Heart right ventricle (tissue), 16 donors: ENCODE measurements at regions not wholly inside any gene's neighbourhood (a gene's known extent, or its start where the extent isn't known, plus 50 kb on each side); places are given as distances from the start of the nearest gene placed in this dataset.

Experiments
- ATAC-seq, 8 donors: fragments of 200-7000 bp; cut with Tn5 transposase; one replicate each; pipeline ENCODE4 v1.9.1; 2020; ENCODE audit warnings: mild to moderate bottlenecking in 8 of 8, moderate library complexity in 8 of 8, moderate number of reproducible peaks in 1 of 8
- DNase-seq, 2 donors: peaks; one replicate each; pipeline ENCODE4 v3.0.0-alpha.2; 2020
- H3K27ac ChIP-seq, 10 donors: fragments of 200-600 bp; sonication (generic) in 2 of 10; one replicate each; pipeline versions ENCODE4 v1.5.0 to v1.8.0; 2020 to 2022; ENCODE audit warnings: mild to moderate bottlenecking in 3 of 10
- H3K27me3 ChIP-seq, 7 donors: fragments of 200-600 bp; one replicate each; pipeline ENCODE4 v1.8.0; 2021 to 2022; ENCODE audit warnings: mild to moderate bottlenecking in 2 of 7
- H3K36me3 ChIP-seq, 9 donors: fragments of 200-600 bp; sonication (generic) in 1 of 9; one replicate each; pipeline versions ENCODE4 v1.5.0 to v1.8.0; 2020 to 2022; ENCODE audit warnings: mild to moderate bottlenecking in 2 of 9
- H3K4me1 ChIP-seq, 9 donors: fragments of 200-600 bp; sonication (generic) in 1 of 9; one replicate each; pipeline versions ENCODE4 v1.5.0 to v1.8.0; 2020 to 2022; ENCODE audit warnings: mild to moderate bottlenecking in 4 of 9
- H3K4me3 ChIP-seq, 10 donors: fragments of 200-600 bp; sonication (generic) in 2 of 10; one replicate each; pipeline versions ENCODE4 v1.5.0 to v1.8.0; 2020 to 2022; ENCODE audit warnings: mild to moderate bottlenecking in 7 of 10, moderate library complexity in 2 of 10
- H3K9me3 ChIP-seq, 11 donors: fragments of 200-600 bp in 10 of 11; sonication (generic) in 2 of 11; one replicate each; pipeline versions ENCODE4 v1.5.0 to v1.8.0; 2013 to 2022; ENCODE audit warnings: mild to moderate bottlenecking in 2 of 11, control low read depth in 1 of 11, moderate library complexity in 1 of 11
- WGBS, 2 donors: extraction: QIAGEN DNeasy Blood & Tissue Kit; methylation state at CpG; one replicate each; pipeline ENCODE4 v1.1.7; 2013; ENCODE audit warnings: inconsistent platforms in 1 of 2; 5-methylcytosine and 5-hydroxymethylcytosine counted together
- intact Hi-C, 10 donors: fragments of 100-400 bp; cut with DNase I; formaldehyde crosslinking; loops; one replicate each; pipeline versions ENCODE4 v1.11.1 to v1.14.2; 2022
- TF ChIP-seq, protein P1 (sequence below), 9 donors: fragments of 200-600 bp; sonication (generic) in 2 of 9; IDR thresholded peaks; one replicate each; pipeline versions ENCODE4 v1.5.0 to v1.8.0; 2021 to 2022; ENCODE audit warnings: antibody characterized with exemption in 9 of 9, mild to moderate bottlenecking in 5 of 9, moderate library complexity in 1 of 9
- donor health status: Arrhythmogenic right ventricular cardiomyopathy.
- donor health status: ischemic (EF 13 %, LVEDD 7.1; RV severe dilation, severe dysfunction).
- donor health status: healthy with polysubstance abuse.
- donor health status: DM: no; HTN: yes; CAD: no.
- donor health status: DM: no; HTN: no; CAD: no.
- donor health status: ischemic (EF 25% LVEDD 6.9; RV normal size, moderate dysfunction).
- donor health status: ischemic (EF 25% LVEDD 5.7; RV mildly dilated, moderate dysfunction).
- donor health status: healthy.
- donor health status: DM: yes; HTN: yes; CAD: no.
- donor health status: Ischemic cardiomyopathy.
- donor health status: ischemic (EF 35%, LVEDD 5.7; RV mildly dilated, moderate dysfunction).
- donor health status: nonischemic (EF 11% LVEDD 7.7; RV severe dilation, severe dysfunction).
- donor health status: DM: yes; HTN: yes; CAD: no.
- donor health status: PGD.
- donor health status: ischemic (EF 29% LVEDD 5.4; RV normal size, mild dysfunction).
- donor health status: nonischemic (EF 23%, LVEDD 6.1; RV moderate dilation, normal function).

- Histone ChIP-seq H3K27ac (no peak overlapping the region), H3K27me3 (peaks cover 0 to 21% (median 0%) of the 10 kb centered on the region in 7 donors), H3K9me3 (no peaks in the 10 kb centered on the region), H3K36me3 (no peaks in the 10 kb centered on the region), H3K4me1 (no peaks in the 10 kb centered on the region), H3K4me3 (no peak overlapping the region)
- TF ChIP-seq, protein P1, sequence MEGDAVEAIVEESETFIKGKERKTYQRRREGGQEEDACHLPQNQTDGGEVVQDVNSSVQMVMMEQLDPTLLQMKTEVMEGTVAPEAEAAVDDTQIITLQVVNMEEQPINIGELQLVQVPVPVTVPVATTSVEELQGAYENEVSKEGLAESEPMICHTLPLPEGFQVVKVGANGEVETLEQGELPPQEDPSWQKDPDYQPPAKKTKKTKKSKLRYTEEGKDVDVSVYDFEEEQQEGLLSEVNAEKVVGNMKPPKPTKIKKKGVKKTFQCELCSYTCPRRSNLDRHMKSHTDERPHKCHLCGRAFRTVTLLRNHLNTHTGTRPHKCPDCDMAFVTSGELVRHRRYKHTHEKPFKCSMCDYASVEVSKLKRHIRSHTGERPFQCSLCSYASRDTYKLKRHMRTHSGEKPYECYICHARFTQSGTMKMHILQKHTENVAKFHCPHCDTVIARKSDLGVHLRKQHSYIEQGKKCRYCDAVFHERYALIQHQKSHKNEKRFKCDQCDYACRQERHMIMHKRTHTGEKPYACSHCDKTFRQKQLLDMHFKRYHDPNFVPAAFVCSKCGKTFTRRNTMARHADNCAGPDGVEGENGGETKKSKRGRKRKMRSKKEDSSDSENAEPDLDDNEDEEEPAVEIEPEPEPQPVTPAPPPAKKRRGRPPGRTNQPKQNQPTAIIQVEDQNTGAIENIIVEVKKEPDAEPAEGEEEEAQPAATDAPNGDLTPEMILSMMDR (IDR thresholded peaks at IDR 0.05) = no peak
- ATAC-seq (no peak), DNase-seq (no peak)
- intact Hi-C loops = no loop called here
- 89 to 95% methylated on average over 2 of the region's 2 CpGs for WGBS, 2 donors
Observed at GRCh38 chrX:97876697-97877407, 993.1 kb downstream of the RPA4 start.

DNA sequence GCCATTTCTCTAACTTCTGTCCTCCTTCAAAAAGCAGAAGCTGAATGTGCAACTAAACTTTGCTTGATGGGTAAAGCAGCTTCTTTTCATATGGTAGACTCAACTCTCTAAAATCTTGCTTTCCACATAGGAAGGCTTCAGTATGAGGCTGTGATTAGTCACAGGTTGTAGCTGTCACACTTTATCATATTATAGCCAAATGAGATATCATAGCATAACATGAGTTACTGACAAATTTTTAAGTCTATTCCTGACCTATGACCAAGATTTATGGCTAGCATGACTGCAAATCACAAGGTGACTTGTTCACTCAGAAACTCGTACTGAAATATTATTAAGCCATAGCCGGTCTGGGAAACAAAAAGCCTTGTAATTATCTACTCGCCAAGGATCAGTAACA, 998.6 kb downstream of the RPA4 start:
- H3K36me3 ChIP-seq = no peaks in the 10 kb centered on the region
- no peaks in the 10 kb centered on the region for H3K9me3 ChIP-seq
- intact Hi-C loops = no loop called here
- no peak overlapping the region for H3K4me3 ChIP-seq
- H3K27ac ChIP-seq = no peak overlapping the region
- DNase-seq (no peak), ATAC-seq (no peak)
- 52 to 68% methylated on average over 3 of the region's 3 CpGs for WGBS, 2 donors
- peaks cover 0 to 14% (median 0%) of the 10 kb centered on the region in 7 donors for H3K27me3 ChIP-seq
- H3K4me1 ChIP-seq = no peaks in the 10 kb centered on the region
- TF ChIP-seq, protein P1 (IDR thresholded peaks at IDR 0.05) = no peak

DNA sequence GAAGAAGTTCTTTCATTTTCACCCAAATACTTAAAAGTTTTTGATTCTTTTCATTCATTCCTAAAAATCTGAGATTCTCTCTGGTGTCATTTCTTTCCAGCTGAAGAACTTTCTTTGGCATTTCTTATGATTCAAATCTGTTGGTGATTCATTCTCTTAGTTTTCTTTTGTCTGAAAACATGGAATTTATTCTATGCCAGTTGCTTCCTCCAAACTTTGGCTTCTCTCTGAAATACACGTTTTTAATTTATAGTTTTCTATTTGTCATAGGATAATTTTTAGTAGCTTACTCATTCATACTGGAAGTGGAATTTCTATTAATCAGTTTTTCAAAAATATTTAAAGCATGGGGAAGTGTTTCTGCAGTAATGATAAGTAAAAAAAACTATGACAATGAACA, 1012.0 kb downstream of the RPA4 start:
- Histone ChIP-seq H3K27me3 (peaks cover 0 to 56% (median 0%) of the 10 kb centered on the region in 7 donors), H3K27ac (no peak overlapping the region), H3K4me3 (no peak overlapping the region), H3K4me1 (no peaks in the 10 kb centered on the region), H3K36me3 (no peaks in the 10 kb centered on the region), H3K9me3 (peaks cover 0 to 9% (median 0%) of the 10 kb centered on the region in 11 donors)
- ATAC-seq (no peak), DNase-seq (no peak)
- intact Hi-C loops = no loop called here
- TF ChIP-seq, protein P1 (IDR thresholded peaks at IDR 0.05) = no peak
- 31 to 41% methylated on average over 1 of the region's 1 CpG for WGBS, 2 donors

DNA sequence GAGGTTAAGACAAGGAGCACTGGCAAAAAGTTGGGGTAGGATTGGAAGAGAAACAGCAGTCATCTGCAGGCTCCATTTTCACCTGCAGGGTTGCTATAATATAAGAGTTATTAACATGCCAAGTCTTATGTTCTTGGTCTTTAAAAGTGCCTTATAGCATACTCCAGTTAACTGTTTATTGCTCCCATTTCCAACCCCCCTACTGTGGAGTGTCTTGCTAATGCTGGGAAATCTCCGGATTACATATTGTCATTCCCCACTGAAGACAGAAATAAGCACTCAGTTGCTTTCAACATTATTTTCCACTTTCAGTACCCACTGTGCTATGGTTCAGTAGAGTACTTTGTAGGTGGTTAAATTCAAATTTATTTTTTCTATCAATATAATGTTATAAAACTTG, 1014.3 kb downstream of the RPA4 start:
- WGBS, 2 donors = 79 to 92% methylated on average over 1 of the region's 1 CpG
- TF ChIP-seq, protein P1 (IDR thresholded peaks at IDR 0.05) = no peak
- intact Hi-C loops = no loop called here
- H3K27me3 ChIP-seq = peaks cover 0 to 79% (median 0%) of the 10 kb centered on the region in 7 donors
- no peak overlapping the region for H3K4me3 ChIP-seq
- ATAC-seq (no peak), DNase-seq (no peak)
- no peak overlapping the region for H3K27ac ChIP-seq
- no peaks in the 10 kb centered on the region for H3K9me3 ChIP-seq
- no peaks in the 10 kb centered on the region for H3K36me3 ChIP-seq
- no peaks in the 10 kb centered on the region for H3K4me1 ChIP-seq
